NOMO-1 (cell line): ENCODE measurements at regions not wholly inside any gene's neighbourhood (a gene's known extent, or its start where the extent isn't known, plus 50 kb on each side); places are given as distances from the start of the nearest gene placed in this dataset.

Experiments used
- DNase-seq, 2 experiments: peaks; one replicate each; lab custom pipeline; 2025; ENCODE audit not compliant: unreplicated experiment in 2 of 2; lab: John Stamatoyannopoulos, UW

DNA sequence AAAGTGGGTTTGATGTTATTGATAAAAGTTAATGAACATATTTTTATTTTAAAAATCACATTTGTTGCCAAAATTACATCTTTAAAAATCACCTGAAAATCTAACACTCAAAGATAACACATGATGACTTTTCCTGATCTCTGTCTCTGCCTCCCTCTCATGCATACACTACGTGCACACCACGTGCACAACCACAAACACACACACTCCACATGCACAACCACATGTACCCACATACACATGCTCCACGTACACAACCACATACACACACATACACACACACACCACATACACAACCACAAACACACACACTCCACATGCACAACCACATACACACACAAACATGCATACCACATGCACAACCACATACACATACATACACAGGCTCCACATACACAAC, 61.8 kb upstream of the TMEM132C start:
- DNase-seq = no peak

DNA sequence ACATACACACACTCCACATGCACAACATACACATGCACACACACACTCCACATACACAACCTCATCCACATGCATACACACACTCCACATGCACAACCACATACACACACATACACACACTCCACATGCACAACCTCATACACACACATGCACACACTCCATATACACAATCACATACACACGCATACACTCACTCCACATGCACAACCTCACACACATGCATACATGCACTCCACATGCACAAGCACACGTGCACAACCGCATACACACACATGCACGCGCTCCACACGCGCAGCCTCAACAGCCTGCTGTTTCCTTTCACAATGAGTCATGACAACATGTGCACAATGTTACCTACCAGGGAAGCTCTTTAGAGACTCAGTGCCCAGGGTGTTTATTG, 61.2 kb upstream of the TMEM132C start:
- DNase-seq = no peak
